ENCODE measurements at regions not wholly inside any gene's neighbourhood (a gene's known extent, or its start where the extent isn't known, plus 50 kb on each side); places are given as distances from the start of the nearest gene placed in this dataset.

DNA sequence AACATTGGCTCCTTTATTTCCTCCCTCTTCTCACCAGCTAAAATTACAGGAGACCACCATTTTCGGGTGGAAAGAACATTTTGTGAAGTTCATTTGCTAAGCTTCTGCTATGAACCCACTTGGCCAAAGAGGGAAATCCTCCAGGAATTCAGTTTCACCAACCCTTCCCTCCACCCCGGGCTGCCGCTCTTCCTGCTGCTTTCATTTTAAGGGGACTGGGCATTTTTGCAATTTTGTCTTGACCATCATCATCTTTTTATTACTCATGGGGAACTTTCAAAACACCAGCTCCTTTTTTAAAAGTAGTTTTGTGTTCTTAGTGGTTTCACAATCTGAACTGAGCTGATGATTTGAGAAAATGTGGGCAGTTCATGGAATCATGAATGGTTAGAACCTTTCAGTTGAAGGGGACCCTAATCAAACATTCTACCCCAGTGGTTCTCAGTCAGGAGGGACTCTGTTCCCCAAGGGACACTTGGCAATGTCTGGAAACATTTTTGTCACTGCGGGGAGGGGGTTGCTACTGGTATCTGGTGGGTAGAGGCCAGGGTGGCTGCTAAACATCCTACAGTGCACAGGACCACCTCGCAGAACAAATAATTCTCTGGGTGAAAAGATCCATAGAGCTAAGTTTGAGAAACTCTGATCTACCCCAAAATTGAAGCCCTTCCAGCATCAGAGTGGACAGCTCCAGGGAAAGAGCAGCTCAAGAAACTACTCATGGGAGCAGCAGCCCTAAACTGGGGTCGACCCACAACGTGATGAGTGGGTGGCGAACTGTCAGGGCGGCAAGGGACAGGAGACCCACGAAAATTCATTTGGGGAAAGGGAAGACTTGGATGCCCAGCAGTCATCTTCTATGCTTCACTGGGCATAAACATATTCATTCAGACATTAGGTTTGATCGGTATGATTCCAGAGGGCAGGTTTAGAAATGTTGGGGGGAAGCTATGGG, 92.9 kb downstream of the ACKR3 start:
- no peak for DNase-seq (ENCODE audit: low read depth)
- no peak overlapping the region for H3K4me3 ChIP-seq (ENCODE audit: low read depth, low read length)
- POLR2A ChIA-PET, result interaction anchor here (0.8 to 1.0 kb wide), 3 partner anchors 20 to 108 kb away, joined by 3 to 7 read pairs (median 5); partner anchors contain the start of gene ACKR3

DNA sequence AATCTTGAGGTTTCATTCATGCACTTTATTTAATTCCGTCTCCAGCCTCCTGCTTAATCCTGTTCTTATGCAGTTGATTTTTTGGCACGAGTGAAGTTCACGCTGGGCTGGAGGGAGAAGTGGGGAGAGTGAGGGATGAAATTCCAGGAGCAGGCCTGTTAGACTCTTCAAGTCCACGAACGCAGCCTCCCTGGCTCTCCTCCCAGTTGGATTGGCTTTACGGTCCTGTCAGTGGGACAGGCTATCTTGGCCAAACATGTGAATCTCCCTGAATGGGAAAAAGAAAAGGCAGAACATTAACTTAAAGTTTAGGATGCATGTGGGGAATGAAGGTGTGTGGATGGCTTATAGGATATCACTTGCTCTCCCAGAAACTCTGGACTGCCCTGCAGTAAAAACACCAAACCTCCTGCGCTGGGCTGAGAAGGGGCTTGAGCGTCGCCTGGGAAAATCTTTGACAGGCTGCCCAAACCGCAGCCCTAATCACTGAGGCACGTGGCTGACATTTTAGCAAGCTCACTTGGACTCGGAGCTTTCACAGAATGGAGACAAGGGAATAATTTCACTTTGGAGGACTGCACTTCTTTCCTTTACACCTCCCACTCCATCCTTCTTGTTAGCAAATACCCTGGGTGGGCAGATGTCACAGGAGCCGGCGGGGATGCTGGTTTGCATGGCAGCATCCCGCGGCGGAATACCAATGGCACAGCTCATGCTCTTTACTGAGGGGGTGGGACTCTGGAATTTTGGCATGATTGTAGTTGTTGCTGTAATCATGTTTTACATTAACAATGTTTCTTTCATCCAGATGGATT, 93.9 kb downstream of the ACKR3 start:
- Histone ChIP-seq H3K36me3 (ENCODE audit: control insufficient read depth, insufficient read depth, low read length) (no peaks in the 10 kb centered on the region), H3K27me3 (ENCODE audit: control insufficient read depth, insufficient read depth, low read length) (no peaks in the 10 kb centered on the region), H3K4me3 (ENCODE audit: low read depth, low read length) (no peak overlapping the region)
- DNase-seq (ENCODE audit: low read depth), result peak; percentile 82
- no peak for TF ChIP-seq CTCF (IDR thresholded peaks at IDR 0.05; ENCODE audit: insufficient read depth, low read depth, low read length)
- CTCF ChIA-PET, result interaction anchor here (0.7 to 1.1 kb wide), 3 partner anchors 56 to 364 kb away, joined by 3 read pairs; no protein-coding TSS in a partner anchor
- POLR2A ChIA-PET, result interaction anchor here (1.0 kb wide), 1 partner anchor 21 kb away, joined by 3 read pairs; no protein-coding TSS in a partner anchor

More for the DNA sequence above, 92.9 kb downstream of the ACKR3 start:
- CTCF ChIA-PET, result interaction anchor here (0.7 to 1.1 kb wide), 4 partner anchors 21 to 365 kb away, joined by 3 read pairs; no protein-coding TSS in a partner anchor
- no peaks in the 10 kb centered on the region for H3K27me3 ChIP-seq (ENCODE audit: control insufficient read depth, insufficient read depth, low read length)
- H3K36me3 ChIP-seq (ENCODE audit: control insufficient read depth, insufficient read depth, low read length), result no peaks in the 10 kb centered on the region
- TF ChIP-seq CTCF (IDR thresholded peaks at IDR 0.05; ENCODE audit: insufficient read depth, low read depth, low read length), result no peak

GRCh38 chr2:236664136-236664535, 94.5 kb downstream of the ACKR3 start:
- H3K36me3 ChIP-seq (ENCODE audit: control insufficient read depth, insufficient read depth, low read length), result no peaks in the 10 kb centered on the region
- DNase-seq (ENCODE audit: low read depth), result no peak
- POLR2A ChIA-PET, result interaction anchor here (1.0 kb wide), 1 partner anchor 22 kb away, joined by 3 read pairs; no protein-coding TSS in a partner anchor
- TF ChIP-seq CTCF (IDR thresholded peaks at IDR 0.05; ENCODE audit: insufficient read depth, low read depth, low read length), result no peak
- H3K27me3 ChIP-seq (ENCODE audit: control insufficient read depth, insufficient read depth, low read length), result no peaks in the 10 kb centered on the region
- H3K4me3 ChIP-seq (ENCODE audit: low read depth, low read length), result no peak overlapping the region
- CTCF ChIA-PET, result interaction anchor here (0.7 kb wide), 2 partner anchors 30 to 361 kb away, joined by 3 read pairs; no protein-coding TSS in a partner anchor

- Histone ChIP-seq H3K36me3 (ENCODE audit: control insufficient read depth, insufficient read depth, low read length) (no peaks in the 10 kb centered on the region), H3K27me3 (ENCODE audit: control insufficient read depth, insufficient read depth, low read length) (no peaks in the 10 kb centered on the region), H3K4me3 (ENCODE audit: low read depth, low read length) (no peak overlapping the region)
- no peak for DNase-seq (ENCODE audit: low read depth)
- CTCF ChIA-PET, result interaction anchor here (0.6 to 0.7 kb wide), 2 partner anchors 29 to 97 kb away, joined by 3 read pairs; no protein-coding TSS in a partner anchor
- no peak for TF ChIP-seq CTCF (IDR thresholded peaks at IDR 0.05; ENCODE audit: insufficient read depth, low read depth, low read length)
- POLR2A ChIA-PET, result no interaction called here
Measured at GRCh38 chr2:236665101-236665500, 95.5 kb downstream of the ACKR3 start.
